ENCODE measurements at regions not wholly inside any gene's neighbourhood (a gene's known extent, or its start where the extent isn't known, plus 50 kb on each side); places are given as distances from the start of the nearest gene placed in this dataset.

DNA sequence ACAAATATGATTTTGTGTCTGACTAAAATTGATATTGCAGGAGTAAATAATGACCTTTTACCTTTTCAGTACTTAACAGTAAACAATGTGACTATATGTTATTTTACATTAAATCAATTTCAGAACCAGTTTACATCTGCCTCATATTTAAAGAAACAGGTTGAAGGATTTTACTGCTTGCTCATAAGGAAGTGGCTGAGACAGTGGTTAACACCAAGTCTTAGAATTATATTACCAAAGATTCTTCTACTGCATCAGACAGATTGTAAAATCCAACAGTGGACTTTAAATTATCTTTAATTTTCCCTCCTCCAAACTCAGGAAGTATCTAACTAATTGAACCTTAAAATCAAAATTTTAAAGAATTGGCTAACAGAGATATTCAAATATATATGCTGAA is 1929.9 kb downstream of the PCDH9 start:
- TF ChIP-seq, protein P1, sequence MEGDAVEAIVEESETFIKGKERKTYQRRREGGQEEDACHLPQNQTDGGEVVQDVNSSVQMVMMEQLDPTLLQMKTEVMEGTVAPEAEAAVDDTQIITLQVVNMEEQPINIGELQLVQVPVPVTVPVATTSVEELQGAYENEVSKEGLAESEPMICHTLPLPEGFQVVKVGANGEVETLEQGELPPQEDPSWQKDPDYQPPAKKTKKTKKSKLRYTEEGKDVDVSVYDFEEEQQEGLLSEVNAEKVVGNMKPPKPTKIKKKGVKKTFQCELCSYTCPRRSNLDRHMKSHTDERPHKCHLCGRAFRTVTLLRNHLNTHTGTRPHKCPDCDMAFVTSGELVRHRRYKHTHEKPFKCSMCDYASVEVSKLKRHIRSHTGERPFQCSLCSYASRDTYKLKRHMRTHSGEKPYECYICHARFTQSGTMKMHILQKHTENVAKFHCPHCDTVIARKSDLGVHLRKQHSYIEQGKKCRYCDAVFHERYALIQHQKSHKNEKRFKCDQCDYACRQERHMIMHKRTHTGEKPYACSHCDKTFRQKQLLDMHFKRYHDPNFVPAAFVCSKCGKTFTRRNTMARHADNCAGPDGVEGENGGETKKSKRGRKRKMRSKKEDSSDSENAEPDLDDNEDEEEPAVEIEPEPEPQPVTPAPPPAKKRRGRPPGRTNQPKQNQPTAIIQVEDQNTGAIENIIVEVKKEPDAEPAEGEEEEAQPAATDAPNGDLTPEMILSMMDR (IDR thresholded peaks at IDR 0.05), result no peak
- no peak for TF ChIP-seq ZFX (IDR thresholded peaks at IDR 0.05; ENCODE audit: borderline replicate concordance)

Measured in 22Rv1 (cell line).